Thoracic aorta (tissue), 2 donors: ENCODE measurements at regions not wholly inside any gene's neighbourhood (a gene's known extent, or its start where the extent isn't known, plus 50 kb on each side); places are given as distances from the start of the nearest gene placed in this dataset.

Experiments used
- ATAC-seq: fragments of 150-250 bp; one replicate; pipeline ENCODE4 v1.8.0; 2017; ENCODE audit warnings: low read depth; ENCODE audit not compliant: insufficient number of reproducible peaks, low FRiP score
- DNase-seq: peaks from one replicate; pipeline ENCODE4 v3.0.0-alpha.2; 2020; ENCODE audit warnings: low spot score
- H3K27ac ChIP-seq, 2 donors: fragments of 200-600 bp; sonication (generic); 1 replicate in 1 of 2; 2 replicates in 1 of 2; pipeline ENCODE4 v1.5.1; 2016; ENCODE audit warnings: mild to moderate bottlenecking in 2 of 2, moderate library complexity in 2 of 2
- H3K27me3 ChIP-seq: fragments of 200-600 bp; sonication (generic); replicated peaks from 2 replicates; pipeline ENCODE4 v1.6.0; 2016; ENCODE audit warnings: mild to moderate bottlenecking; ENCODE audit not compliant: insufficient read depth
- H3K36me3 ChIP-seq: fragments of 200-600 bp; sonication (generic); one replicate; pipeline ENCODE4 v1.5.1; 2016
- H3K4me1 ChIP-seq, 2 donors: fragments of 200-600 bp; sonication (generic); 1 replicate in 1 of 2; 2 replicates in 1 of 2; pipeline versions ENCODE4 v1.5.1 to v1.6.0; 2016; ENCODE audit warnings: low read depth in 2 of 2, mild to moderate bottlenecking in 1 of 2; ENCODE audit not compliant: control insufficient read depth in 1 of 2
- H3K4me3 ChIP-seq: fragments of 200-600 bp; sonication (generic); 2 replicates; pipeline ENCODE4 v1.5.1; 2016; ENCODE audit warnings: mild to moderate bottlenecking
- H3K9me3 ChIP-seq: fragments of 200-600 bp; sonication (generic); 2 replicates; pipeline ENCODE4 v1.5.1; 2016
- CTCF ChIP-seq: fragments of 200-600 bp; sonication (generic); IDR thresholded peaks from one replicate; pipeline ENCODE4 v1.5.1; 2019; ENCODE audit warnings: antibody characterized with exemption

- DNase-seq (no peak), ATAC-seq (no peak)
- Histone ChIP-seq H3K27me3 (no peaks in the 10 kb centered on the region), H3K9me3 (no peaks in the 10 kb centered on the region), H3K27ac (no peak overlapping the region), H3K4me1 (no peaks in the 10 kb centered on the region), H3K36me3 (no peaks in the 10 kb centered on the region), H3K4me3 (no peak overlapping the region)
- no peak for TF ChIP-seq CTCF
These were observed 972.2 kb upstream of the GHITM start for GRCh38 chr10:83167081-83167480.

DNA sequence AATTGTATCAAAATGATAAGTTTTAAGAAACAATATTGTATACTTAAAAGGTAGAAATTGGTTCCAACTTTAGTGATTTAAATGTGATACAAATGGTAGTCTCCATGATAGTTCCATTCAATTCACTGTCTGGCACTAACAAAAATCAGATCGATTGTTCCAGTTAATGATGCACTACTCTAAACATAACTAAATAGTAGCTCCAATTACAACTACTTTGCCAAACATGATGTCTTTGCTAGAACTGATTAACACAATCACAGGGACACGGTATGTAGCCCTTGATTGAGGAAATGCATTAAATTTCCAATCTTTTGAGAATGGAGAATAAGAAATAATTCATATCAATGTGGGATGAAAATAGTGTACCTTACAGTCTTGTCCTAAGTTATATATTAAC, 962.4 kb upstream of the GHITM start:
- no peak overlapping the region for H3K4me3 ChIP-seq
- TF ChIP-seq CTCF: no peak
- H3K36me3 ChIP-seq: no peaks in the 10 kb centered on the region
- H3K27ac ChIP-seq: no peak overlapping the region
- no peaks in the 10 kb centered on the region for H3K4me1 ChIP-seq
- DNase-seq (no peak), ATAC-seq (no peak)
- no peaks in the 10 kb centered on the region for H3K9me3 ChIP-seq
- H3K27me3 ChIP-seq: no peaks in the 10 kb centered on the region

DNA sequence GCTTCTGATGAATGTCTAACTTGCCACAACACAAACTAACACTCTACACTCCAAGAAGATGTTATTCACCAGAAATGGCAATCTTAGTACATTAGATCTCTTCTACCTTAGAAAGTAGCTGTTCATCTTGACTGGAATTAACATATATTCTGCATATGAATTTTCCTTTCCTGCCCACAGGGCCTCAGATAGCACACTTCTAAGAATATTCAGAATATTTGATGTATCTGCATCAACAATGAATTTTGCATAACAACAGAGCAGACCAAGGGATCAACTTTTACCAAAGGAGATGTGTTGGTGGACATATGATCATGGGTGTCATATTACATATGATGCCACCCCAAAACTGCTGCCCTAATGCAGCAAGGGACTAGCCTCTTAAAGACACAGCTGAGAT, 960.8 kb upstream of the GHITM start:
- Histone ChIP-seq H3K9me3 (no peaks in the 10 kb centered on the region), H3K27me3 (no peaks in the 10 kb centered on the region), H3K27ac (no peak overlapping the region), H3K36me3 (no peaks in the 10 kb centered on the region), H3K4me3 (no peak overlapping the region), H3K4me1 (no peaks in the 10 kb centered on the region)
- no peak for DNase-seq
- ATAC-seq: no peak
- TF ChIP-seq CTCF: no peak

- DNase-seq: no peak
- no peak for ATAC-seq
- Histone ChIP-seq H3K4me1 (no peaks in the 10 kb centered on the region), H3K4me3 (no peak overlapping the region), H3K9me3 (no peaks in the 10 kb centered on the region), H3K27ac (no peak overlapping the region), H3K36me3 (no peaks in the 10 kb centered on the region), H3K27me3 (no peaks in the 10 kb centered on the region)
- TF ChIP-seq CTCF: no peak
These were observed 959.9 kb upstream of the GHITM start for GRCh38 chr10:83179371-83179770.

GRCh38 chr10:83182076-83182475, 957.2 kb upstream of the GHITM start:
- no peak overlapping the region for H3K4me3 ChIP-seq

More at GRCh38 chr10:83182076-83182475, 957.2 kb upstream of the GHITM start:
- no peak for TF ChIP-seq CTCF
- no peaks in the 10 kb centered on the region for H3K36me3 ChIP-seq
- ATAC-seq (no peak), DNase-seq (no peak)
- H3K4me1 ChIP-seq: no peaks in the 10 kb centered on the region
- H3K9me3 ChIP-seq: no peaks in the 10 kb centered on the region
- H3K27ac ChIP-seq: no peak overlapping the region
- no peaks in the 10 kb centered on the region for H3K27me3 ChIP-seq
